ENCODE measurements at regions not wholly inside any gene's neighbourhood (a gene's known extent, or its start where the extent isn't known, plus 50 kb on each side); places are given as distances from the start of the nearest gene placed in this dataset.

- Histone ChIP-seq H3K9me3 (ENCODE audit: control insufficient read depth, insufficient read depth, low read depth, low read length) (no peaks in the 10 kb centered on the region), H3K4me1 (ENCODE audit: control insufficient read depth, insufficient read depth, low read length) (peaks cover 4% of the 10 kb centered on the region; the same call in 1 of the 2 replicates), H3K36me3 (ENCODE audit: control insufficient read depth in 2 of 2, insufficient read depth in 1 of 2, low read length in 2 of 2) (no peaks in the 10 kb centered on the region), H3K4me3 (ENCODE audit: low read depth, low read length) (no peak overlapping the region), H3K27ac (ENCODE audit: extremely low read depth, low read depth, low read length) (no peak overlapping the region)
- ChIA-PET CTCF (interaction anchor here (0.6 to 1.0 kb wide), 2 partner anchors 27 to 728 kb away, joined by 3 to 5 read pairs; no protein-coding TSS in a partner anchor), POLR2A (no interaction called here)
- TF ChIP-seq ZNF768 (tag by site-specific recombination; IDR thresholded peaks at IDR 0.05) (peak; percentile 85), ZEB2 (tag by site-specific recombination; IDR thresholded peaks at IDR 0.05) (no peak)
Measured at GRCh38 chr1:234898455-234899033, 230.1 kb downstream of the TOMM20 start.

DNA sequence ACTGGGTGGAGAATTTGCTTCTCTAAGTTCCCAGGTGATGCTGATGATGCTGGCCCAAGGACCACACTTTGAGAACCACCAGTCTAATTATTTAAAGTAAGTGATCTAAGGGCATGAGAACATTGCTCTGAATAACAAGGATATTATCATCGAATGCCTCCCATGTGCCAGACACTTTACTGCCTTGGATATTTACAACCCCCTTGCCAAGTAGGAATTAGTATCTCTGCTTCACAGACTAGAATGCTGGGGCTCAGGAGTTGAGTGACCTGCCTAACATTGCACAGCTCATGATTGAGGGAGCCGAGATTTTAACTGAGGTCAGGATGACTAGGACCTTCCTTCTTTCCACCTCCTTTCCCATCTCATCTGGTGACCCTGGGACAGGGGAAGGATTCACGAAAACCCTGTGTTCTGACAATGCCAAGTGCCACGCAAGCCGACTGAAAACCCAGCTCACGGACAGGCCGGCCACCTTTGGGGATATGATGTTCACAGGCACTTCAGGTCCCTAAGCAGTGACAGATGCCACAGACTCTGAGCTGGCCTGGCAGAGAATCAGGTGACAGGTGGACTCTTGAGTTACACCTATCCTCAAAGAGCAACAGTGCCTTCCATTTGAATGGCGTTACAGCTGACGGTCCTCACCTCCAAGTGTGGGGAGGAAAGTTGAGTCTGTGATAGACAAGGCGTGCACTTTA lies 230.7 kb downstream of the TOMM20 start:
- ChIA-PET CTCF (interaction anchor here (0.6 kb wide), 1 partner anchor 398 kb away, joined by 3 read pairs; no protein-coding TSS in a partner anchor), POLR2A (no interaction called here)
- Histone ChIP-seq H3K36me3 (ENCODE audit: control insufficient read depth in 2 of 2, insufficient read depth in 1 of 2, low read length in 2 of 2) (no peaks in the 10 kb centered on the region), H3K9me3 (ENCODE audit: control insufficient read depth, insufficient read depth, low read depth, low read length) (no peaks in the 10 kb centered on the region), H3K27ac (ENCODE audit: extremely low read depth, low read depth, low read length) (no peak overlapping the region), H3K4me1 (ENCODE audit: control insufficient read depth, insufficient read depth, low read length) (peaks cover 4% of the 10 kb centered on the region; the same call in 1 of the 2 replicates), H3K4me3 (ENCODE audit: low read depth, low read length) (no peak overlapping the region)
- no peak for TF ChIP-seq GLI2 (tag by site-specific recombination; IDR thresholded peaks at IDR 0.05; ENCODE audit: borderline replicate concordance, low read depth)
- no peak for TF ChIP-seq WT1 (tag by site-specific recombination; IDR thresholded peaks at IDR 0.05)
- TF ChIP-seq ZNF148 (tag by site-specific recombination; IDR thresholded peaks at IDR 0.05; ENCODE audit: borderline replicate concordance) = no peak
- no peak for TF ChIP-seq ZNF146 (tag by site-specific recombination; IDR thresholded peaks at IDR 0.05)
- no peak for TF ChIP-seq PRDM1 (tag by site-specific recombination; IDR thresholded peaks at IDR 0.05)
- TF ChIP-seq, protein P1, sequence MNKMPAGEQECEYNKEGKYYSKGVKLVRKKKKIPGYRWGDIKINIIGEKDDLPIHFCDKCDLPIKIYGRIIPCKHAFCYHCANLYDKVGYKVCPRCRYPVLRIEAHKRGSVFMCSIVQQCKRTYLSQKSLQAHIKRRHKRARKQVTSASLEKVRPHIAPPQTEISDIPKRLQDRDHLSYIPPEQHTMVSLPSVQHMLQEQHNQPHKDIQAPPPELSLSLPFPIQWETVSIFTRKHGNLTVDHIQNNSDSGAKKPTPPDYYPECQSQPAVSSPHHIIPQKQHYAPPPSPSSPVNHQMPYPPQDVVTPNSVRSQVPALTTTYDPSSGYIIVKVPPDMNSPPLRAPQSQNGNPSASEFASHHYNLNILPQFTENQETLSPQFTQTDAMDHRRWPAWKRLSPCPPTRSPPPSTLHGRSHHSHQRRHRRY (tag by site-specific recombination; IDR thresholded peaks at IDR 0.05) = no peak
- TF ChIP-seq ZNF280C (tag by site-specific recombination; IDR thresholded peaks at IDR 0.05) = no peak
- no peak for TF ChIP-seq ZNF549 (tag by site-specific recombination; IDR thresholded peaks at IDR 0.05)
- no peak for TF ChIP-seq SP7 (tag by site-specific recombination; IDR thresholded peaks at IDR 0.05)
- no peak for TF ChIP-seq ZBTB7A (tag by site-specific recombination; IDR thresholded peaks at IDR 0.05; ENCODE audit: low read depth)
- TF ChIP-seq, protein P2, sequence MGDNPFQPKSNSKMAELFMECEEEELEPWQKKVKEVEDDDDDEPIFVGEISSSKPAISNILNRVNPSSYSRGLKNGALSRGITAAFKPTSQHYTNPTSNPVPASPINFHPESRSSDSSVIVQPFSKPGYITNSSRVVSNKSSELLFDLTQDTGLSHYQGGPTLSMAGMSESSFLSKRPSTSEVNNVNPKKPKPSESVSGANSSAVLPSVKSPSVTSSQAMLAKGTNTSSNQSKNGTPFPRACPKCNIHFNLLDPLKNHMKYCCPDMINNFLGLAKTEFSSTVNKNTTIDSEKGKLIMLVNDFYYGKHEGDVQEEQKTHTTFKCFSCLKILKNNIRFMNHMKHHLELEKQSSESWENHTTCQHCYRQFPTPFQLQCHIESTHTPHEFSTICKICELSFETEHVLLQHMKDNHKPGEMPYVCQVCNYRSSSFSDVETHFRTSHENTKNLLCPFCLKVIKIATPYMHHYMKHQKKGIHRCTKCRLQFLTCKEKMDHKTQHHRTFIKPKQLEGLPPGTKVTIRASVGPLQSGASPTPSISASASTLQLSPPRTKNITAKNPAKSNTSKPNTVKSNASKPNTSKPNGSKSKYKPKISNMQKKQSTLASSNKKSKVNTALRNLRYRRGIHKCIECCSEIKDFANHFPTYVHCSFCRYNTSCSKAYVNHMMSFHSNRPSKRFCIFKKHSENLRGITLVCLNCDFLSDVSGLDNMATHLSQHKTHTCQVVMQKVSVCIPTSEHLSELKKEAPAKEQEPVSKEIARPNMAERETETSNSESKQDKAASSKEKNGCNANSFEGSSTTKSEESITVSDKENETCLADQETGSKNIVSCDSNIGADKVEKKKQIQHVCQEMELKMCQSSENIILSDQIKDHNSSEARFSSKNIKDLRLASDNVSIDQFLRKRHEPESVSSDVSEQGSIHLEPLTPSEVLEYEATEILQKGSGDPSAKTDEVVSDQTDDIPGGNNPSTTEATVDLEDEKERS (tag by site-specific recombination; IDR thresholded peaks at IDR 0.05) = no peak
- TF ChIP-seq KLF7 (tag by site-specific recombination; IDR thresholded peaks at IDR 0.05; ENCODE audit: borderline replicate concordance) = no peak
- TF ChIP-seq, protein P3, sequence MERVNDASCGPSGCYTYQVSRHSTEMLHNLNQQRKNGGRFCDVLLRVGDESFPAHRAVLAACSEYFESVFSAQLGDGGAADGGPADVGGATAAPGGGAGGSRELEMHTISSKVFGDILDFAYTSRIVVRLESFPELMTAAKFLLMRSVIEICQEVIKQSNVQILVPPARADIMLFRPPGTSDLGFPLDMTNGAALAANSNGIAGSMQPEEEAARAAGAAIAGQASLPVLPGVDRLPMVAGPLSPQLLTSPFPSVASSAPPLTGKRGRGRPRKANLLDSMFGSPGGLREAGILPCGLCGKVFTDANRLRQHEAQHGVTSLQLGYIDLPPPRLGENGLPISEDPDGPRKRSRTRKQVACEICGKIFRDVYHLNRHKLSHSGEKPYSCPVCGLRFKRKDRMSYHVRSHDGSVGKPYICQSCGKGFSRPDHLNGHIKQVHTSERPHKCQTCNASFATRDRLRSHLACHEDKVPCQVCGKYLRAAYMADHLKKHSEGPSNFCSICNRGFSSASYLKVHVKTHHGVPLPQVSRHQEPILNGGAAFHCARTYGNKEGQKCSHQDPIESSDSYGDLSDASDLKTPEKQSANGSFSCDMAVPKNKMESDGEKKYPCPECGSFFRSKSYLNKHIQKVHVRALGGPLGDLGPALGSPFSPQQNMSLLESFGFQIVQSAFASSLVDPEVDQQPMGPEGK (tag by site-specific recombination; IDR thresholded peaks at IDR 0.05) = no peak

Data from HEK293 (cell line).